Amniotic epithelial cell (primary cell): ENCODE measurements at regions not wholly inside any gene's neighbourhood (a gene's known extent, or its start where the extent isn't known, plus 50 kb on each side); places are given as distances from the start of the nearest gene placed in this dataset.
A peak's percentile ranks its signal among the peaks of the same experiment; 100 is the strongest.
"Not testable (repeated sequence)": the region's sequence is repeated elsewhere in the genome, so short reads cannot be mapped to it uniquely, and the experiment has no call there.

ENCODE experiments used
- DNase-seq: peaks from one replicate; pipeline ENCODE4 v3.0.0-alpha.2; 2010; ENCODE audit warnings: low read depth

DNA sequence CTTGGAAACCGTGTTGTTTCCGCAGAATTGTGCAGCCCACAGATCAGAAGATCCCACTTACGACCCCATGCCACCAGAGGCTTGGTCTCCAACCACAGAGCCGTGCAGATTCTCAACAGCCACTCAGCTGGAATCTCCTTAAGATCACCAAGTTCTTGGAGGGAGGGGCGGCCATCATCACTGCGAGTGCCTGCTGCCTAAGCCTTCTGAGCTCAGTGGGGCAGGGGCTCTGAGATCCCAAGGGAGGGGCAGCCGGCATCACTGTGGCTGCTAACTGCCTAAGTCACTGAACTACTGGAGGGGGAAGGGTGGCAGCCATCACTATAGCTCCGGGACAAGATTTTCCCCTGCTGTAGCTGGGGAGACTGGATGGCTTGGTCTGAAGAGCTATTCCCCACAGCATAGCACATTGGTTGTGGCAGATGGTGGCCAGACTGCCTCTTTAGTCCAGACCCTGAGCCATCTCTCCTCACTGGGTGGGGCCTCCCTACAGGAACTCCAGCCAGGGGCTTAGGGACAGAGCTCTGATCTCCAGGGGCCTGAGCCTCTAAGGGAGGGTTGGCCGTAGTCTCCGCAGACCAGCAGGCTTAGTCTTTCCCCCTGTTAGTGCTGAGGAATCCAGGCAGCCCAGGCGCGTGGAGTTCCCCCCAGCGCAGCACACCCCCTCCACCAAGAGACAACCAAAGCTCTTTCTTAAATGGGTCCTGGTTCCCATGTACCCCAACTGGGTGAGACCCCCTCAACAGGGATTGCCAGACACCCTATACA is 1483.9 kb downstream of the ADGRL3 start:
- no peak for DNase-seq

- DNase-seq = no peak
Measured at GRCh38 chr4:62676962-62677361, 1476.8 kb downstream of the ADGRL3 start.

DNA sequence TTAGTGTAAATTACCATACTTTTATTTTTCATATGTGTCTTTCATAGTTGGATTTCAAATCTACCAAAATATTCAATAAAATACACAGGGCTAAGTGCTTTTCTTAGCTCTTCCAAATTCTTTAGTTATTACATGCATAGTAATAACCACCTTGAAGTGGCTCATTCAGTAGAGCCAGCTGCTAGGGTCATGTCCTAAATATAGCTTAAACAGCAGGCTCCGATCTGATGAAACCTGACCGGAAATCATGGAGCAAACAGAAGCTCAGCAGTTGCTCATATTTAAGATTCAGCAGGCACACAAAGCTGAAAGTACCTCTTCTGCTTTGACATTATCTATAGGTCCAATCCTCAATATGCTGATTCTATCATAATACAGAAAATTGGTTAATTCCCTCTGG is 1470.4 kb downstream of the ADGRL3 start:
- no peak for DNase-seq

DNA sequence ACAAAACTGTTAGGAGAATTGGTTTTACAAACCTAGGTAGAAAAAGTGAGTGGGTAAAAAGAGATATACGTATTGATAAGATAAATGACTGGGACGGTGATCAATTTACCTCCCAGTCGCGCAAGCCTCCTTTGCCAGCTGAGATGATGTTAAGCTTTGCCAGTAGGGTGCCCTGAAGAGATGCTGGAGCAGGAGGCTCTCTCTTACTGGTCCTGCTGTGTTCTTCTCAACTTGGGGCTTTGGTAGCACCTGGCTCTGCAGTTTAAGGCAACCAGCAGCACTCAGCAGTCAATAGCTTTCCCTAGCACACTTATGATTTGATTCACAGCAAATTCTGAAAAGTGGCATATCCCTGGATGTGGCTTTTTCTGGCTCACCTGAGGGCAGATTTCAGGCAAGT is 1461.7 kb downstream of the ADGRL3 start:
- no peak for DNase-seq

GRCh38 chr4:62656006-62656405 is 1455.9 kb downstream of the ADGRL3 start:
- no peak for DNase-seq

- DNase-seq = peak; percentile 3
Measured at GRCh38 chr4:62644372-62644771, 1444.2 kb downstream of the ADGRL3 start.

DNA sequence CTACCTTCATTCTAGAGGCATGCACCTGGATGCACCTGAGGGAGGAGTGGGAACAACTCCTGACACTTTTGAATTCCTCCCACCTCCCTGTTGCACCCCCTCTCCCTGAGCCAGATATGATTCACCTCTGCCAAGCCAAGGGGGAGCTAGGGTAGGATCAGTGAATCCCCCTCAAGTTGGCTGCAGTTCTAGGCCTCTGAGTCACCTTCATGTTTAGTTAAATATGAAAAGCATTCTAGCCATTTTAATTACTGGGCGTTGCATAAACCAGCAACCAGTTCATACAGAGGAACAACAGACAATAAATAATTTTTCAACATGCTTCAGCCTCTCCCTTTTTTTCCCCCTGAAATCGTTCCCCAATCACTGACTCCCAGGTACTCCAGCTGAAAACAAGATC is 1440.2 kb downstream of the ADGRL3 start:
- peak; percentile 0 for DNase-seq

DNA sequence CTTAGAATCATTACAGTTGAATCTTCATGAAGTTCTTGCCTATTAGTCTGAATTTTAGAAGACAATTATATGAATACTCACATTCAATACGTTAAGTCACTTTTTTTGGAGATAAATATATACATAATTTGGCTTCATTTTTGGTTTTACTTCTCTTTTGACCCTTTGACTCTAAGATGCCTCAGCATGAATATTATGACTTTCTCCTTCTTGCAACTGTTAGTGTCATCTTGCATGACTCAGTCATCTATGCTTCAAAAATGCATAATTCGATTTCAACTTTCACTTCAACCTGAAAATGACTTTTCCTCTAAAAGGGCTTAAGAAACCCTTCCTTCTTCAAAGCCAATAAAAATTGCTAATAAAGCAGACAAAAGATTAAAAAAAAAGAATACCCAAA is 1427.5 kb downstream of the ADGRL3 start:
- no peak for DNase-seq

GRCh38 chr4:62627141-62627540 is 1427.0 kb downstream of the ADGRL3 start:
- DNase-seq = no peak

GRCh38 chr4:62622089-62622488 is 1422.0 kb downstream of the ADGRL3 start:
- DNase-seq = no peak

GRCh38 chr4:62619971-62620370 is 1419.8 kb downstream of the ADGRL3 start:
- DNase-seq = no peak

DNA sequence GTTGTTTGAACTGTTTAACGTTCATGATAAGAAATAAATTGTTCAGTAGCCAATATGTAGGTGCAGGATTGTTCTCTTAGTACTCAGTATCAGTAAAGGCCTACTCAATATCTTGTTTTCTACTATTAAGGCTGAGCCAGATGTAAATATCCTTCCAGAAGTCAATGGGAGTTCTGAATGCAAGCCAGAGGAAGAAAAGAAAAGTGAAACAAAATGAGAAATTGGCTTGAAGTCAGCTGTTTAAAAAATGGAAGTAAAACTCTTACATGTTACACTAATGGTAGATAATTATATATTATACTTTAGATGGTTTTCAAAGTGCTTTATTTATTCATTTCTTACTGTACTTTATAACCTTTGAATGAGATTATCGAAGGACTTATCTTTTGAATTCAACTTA is 1417.9 kb downstream of the ADGRL3 start:
- DNase-seq = no peak

GRCh38 chr4:62601737-62602136 is 1401.6 kb downstream of the ADGRL3 start:
- DNase-seq = no peak

DNA sequence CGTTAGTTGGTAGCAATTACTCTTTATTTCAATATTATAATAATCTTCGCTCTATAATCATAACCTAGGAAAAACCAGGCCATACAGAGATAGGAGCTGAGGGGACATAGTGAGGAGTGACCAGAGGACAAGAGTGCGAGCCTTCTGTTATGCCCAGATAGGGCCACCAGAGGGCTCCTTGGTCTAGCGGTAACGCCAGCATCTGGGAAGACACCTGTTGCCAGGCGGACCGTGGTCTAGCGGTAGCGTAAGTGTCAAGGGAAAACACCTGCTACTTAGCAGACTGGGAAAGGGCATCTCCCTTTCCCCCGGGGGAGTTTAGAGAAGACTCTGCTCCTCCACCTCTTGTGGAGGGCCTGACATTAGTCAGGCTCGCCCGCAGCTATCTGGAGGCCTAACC is 1395.1 kb downstream of the ADGRL3 start:
- DNase-seq = not testable (repeated sequence)

DNA sequence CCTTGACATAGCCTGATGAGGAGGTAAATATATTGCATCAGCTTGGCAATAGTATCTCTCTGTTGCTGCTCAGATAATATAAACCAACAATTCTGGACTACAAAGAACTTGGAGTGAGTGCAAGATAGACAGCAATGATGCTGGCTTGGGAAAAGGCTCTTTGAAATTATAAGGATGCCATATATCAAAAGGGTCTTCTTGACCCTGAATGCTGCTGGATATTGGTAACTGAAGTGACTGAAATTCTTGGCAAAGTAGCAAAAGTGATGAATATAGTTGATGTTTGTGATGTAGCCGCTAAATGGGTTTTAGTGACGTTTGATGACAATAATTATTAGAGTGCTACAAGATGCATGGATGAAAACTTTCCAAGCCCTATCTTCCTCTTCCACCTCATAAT is 1391.6 kb downstream of the ADGRL3 start:
- no peak for DNase-seq

- DNase-seq = no peak
Measured at GRCh38 chr4:62588671-62589070, 1388.5 kb downstream of the ADGRL3 start.

GRCh38 chr4:62571494-62571893 is 1371.4 kb downstream of the ADGRL3 start:
- DNase-seq = no peak

DNA sequence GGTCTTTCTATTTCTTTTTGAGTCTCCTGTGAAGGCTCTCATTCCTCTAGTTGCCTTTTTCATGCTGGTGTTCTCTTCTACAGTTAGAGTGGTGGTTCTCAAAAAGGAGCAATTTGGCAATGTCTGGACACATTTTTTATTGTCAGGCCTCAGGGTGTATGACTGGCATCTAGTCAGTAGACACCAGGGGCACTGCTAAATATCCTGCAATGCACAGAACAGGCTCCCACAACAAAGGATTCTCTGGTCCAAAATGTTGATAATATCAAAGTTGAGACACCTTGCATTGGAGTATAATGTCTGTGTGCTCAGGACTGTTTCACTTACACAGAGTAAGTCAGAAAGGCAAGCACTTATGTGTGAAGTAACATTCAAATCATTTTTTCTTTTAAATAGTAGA is 1360.7 kb downstream of the ADGRL3 start:
- no peak for DNase-seq

GRCh38 chr4:62550121-62550520 is 1350.0 kb downstream of the ADGRL3 start:
- DNase-seq = no peak

- DNase-seq = no peak
Measured at GRCh38 chr4:62549601-62550000, 1349.5 kb downstream of the ADGRL3 start.

DNA sequence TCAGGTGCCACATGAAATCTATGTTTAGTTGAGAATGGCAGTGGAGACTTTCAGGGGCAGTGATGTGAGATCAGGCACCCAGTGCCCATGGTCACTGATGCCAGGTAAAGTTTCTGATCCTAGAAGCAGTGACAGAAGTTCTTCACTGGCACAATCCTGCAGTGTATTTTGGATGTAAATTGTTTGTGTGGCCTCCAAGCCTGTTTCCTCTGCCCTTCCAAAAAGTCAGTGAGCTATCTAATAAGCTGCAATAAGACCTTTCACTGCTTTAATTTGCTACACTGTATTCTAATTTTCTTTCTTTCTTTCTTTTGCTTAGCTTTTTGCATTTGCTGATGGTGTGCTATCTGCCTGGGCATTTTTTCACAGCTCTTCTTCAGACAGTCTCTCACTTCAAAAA is 1348.6 kb downstream of the ADGRL3 start:
- no peak for DNase-seq

- DNase-seq = no peak
Measured at GRCh38 chr4:62548108-62548524, 1348.0 kb downstream of the ADGRL3 start.

DNA sequence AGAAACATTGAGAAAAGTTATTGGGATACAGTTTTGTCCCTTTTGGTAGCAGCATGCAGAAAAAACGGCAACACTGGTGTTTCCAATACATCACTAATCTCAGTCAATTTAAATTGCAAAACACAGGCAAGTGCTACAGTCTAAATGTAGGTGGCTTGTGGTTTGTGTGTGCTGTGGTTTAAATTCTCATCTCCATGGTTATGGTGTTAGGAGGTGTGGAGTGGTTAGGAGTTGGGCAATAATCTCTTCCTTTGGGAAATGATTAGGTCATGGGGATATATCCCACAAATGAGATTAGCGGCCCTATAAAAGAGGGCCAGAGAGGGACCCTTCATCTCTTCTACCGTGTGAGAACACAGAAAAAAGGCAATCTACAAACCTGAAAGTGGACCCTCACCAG is 1344.3 kb downstream of the ADGRL3 start:
- no peak for DNase-seq

GRCh38 chr4:62543002-62543401 is 1342.9 kb downstream of the ADGRL3 start:
- no peak for DNase-seq
